GM19025 (cell line): ENCODE measurements at regions not wholly inside any gene's neighbourhood (a gene's known extent, or its start where the extent isn't known, plus 50 kb on each side); places are given as distances from the start of the nearest gene placed in this dataset.

Experiments
- ATAC-seq: cut with Tn5 transposase; IDR thresholded peaks from one replicate; pipeline ENCODE4 v1.9.1; 2021; ENCODE audit warnings: mild to moderate bottlenecking, low read depth, moderate library complexity; ENCODE audit not compliant: unreplicated experiment

DNA sequence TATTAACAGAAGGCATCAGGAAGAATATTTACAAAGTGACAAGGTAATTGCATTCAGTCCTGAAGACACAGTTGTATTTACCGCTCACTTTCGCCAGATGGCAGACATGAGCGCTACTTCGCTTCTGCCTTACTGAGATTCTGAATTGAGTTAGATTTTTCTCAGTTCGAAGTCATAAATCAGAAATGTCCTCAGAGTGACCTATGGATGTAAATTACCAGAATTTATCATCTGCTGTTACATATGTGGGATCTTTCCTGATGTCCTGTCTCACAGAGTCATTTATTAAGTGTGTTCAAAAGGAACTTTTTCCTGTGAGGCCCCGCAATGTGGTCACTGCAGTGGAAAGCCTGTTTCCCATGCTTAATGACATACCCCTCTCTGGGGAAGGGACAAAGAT lies 97.3 kb upstream of the DCLK2 start:
- ATAC-seq = peak; percentile 80

DNA sequence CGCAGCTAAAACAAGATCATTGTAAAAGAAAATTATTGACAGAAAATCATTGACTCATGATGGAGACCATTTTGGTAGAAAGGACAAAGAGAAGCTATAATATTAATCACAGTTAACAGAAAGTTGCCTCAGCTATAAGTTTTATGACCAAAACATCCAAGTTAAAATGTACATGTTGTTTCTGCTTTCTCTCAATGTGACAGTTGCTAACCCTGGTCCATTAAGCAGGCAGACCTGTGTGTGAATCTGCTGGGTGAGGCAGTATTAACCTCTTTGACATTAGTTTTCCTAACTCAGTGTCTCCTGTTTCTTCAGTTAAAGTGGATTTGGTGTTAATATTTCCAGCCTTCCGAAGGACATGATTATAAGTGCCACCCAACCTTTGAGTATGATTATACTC lies 94.8 kb upstream of the DCLK2 start:
- ATAC-seq = no peak

DNA sequence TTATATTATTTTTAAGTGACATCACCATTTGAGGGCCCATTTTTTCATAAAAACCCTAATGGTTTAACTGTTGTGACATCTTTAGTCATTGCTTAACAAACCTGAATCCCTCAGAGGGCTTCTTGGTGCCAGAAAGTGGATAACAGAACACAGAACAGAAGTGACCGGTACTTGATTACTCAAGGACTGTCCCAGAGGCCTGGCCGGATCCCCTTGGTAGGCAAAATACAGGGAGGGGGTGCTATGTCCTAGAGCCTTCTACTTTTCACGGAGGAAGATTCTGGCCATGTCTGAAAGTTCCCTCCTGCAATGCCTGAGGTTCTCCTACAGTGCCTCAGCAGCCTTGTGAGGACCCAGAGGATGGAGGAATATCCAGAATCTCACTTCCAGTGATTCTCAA lies 94.3 kb upstream of the DCLK2 start:
- ATAC-seq = no peak

DNA sequence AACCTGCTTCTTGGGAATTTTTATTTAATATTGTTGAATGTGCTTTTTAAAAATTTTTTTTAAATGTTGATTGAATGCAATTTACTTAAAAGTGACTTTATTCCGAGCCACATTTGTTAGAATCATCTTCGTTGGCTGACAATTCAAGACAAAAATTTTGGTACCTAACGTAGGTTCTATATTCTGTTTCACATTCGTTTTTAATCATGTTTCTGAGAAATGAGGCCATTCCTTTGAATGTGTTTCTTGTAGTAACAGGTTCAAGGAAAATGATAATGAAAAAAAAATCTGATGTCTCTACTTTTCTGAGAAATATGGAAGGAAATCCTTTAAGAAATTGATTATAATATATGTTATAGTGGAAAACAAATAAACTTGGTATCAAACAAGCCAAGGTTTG lies 92.3 kb upstream of the DCLK2 start:
- no peak for ATAC-seq

DNA sequence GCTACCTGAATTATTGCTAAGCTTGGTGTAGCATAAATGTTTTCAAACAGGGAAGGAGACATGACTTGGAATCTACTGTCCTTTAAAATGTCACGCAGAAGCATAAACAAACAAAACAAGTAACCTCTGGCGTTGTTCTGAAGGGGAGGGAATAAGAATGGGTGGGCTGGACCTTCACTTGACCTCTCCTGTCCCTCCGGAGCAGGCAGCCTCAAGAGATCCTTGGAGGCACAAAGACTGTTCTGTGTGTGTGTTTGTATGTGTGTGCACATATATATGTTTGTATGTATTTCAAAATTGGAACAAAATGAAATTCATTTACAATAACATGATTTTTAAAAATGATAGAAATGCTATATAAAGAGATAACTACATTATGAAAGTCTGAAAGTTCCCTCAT lies 91.3 kb upstream of the DCLK2 start:
- no peak for ATAC-seq

DNA sequence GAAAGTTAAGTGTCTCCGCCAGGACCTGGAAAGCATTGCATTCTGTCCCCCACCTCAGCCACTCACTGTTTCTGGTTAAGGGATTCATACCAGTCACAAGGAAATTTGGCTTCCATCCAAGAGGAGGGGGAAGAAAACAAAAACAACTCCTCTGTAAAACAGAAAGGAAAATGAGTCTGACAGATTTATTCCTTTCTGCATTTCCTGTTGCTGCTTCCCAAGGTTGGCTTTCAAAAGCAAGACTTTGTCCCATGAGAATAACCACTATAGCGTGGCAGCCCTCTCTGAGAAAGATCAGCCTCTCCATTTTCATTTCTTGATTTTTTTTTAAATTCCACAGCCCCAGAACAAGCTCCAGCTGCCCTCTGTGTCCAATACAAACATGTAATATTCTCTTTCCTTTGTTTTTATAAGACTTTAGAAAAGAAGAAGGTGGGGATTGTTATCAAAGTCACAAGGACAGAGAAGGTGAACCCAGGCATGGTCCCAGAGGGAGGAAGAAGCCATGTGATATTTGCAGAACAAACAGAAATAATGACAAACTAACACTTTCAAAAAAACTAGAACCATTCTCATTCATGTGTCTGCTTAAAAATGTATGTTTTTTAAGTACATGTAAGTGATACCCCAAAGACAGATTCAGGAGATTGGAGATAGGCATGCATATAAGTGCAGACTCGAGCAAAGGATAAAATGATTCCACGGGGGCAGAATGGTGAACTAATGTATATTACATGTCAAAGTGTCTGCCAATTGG lies 90.7 kb upstream of the DCLK2 start:
- no peak for ATAC-seq

DNA sequence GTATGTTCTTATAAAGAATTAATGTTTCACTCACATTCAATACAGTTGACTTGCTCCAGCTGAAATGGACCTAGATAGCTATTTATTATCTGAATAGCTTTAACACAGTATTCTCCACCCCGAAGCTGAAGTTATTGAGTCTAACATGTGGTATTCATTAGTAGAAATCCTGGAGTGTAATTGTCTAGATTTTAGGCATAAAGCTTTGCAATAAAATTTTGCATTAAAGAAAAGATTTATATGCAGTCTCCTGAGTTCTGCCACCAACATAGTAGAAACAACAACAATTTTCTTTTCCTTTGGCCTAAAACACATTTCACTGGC lies 90.2 kb upstream of the DCLK2 start:
- ATAC-seq = no peak

DNA sequence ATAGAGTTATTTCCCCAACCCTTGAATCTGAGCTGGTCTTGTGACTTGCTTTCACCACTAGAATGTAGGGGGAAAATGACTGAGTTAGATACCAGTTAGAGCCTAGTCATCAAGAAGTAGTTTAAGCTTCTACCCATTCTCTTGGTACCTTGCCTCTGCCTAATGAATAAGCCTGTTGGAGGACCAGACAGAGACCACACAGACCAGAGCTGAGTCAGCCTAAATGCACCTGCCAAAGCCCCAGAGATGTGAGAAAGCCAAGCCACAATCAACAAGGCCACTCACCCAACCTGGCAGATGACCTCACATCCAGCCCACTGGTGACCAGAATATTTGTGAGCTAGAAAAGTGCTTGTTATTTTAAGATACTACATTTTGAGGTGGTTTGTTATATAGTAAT lies 85.2 kb upstream of the DCLK2 start:
- ATAC-seq = no peak

DNA sequence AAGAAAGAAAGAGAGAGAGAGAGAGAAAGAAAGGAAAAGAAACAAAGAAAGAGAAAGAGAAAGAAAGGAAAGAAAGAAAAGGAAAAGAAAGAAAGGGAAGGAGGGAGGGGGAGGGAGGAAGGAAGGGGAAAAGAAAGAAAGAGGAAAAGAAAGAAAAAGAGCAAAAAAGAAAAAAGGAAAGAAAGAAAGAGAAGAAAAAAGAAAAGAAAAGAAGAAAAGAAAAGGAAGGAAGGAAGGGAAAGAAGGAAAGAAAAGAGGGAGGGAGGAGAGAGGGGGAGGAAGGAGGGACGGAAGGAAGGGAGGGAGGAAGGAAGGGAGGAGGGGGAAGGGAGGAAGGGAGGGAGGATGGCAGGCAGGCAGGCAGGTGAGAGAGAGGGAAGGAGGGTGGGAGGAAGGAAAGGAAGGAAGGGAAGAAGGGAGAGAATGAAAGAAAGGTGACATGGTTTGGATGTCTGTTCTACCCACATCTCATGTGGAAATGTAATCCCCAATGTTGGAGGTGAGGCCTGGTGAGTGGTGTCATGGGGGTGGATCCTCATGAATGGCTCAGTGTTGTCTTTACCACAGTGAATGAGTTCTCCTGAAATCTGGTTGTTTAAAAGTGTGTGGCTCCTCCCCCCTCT lies 83.0 kb upstream of the DCLK2 start:
- no peak for ATAC-seq

DNA sequence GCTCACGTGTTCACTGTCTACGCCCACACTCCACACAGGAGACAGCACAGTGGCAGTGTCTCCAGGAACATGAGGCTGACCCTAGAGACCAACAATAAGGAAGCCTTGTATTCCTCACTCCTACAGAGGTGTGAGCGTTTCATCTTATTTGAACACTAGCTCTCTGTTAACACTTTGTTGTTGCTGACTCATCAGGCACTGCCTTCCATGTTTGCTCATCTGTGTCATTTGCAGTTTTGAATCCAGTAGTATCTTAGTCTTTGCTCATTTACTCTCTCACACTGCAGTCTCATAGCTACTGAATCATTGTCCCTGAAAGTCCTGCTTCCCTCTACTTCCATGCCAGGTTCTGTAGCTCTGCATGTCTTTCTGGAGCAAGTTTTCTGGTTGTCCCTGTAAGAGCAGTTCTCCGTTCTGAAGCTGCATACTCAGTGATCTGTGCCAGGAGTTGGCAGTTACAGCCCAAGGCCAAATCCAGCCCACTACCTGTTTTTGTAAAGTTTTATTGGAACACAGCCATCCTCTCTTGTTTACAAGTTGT lies 80.3 kb upstream of the DCLK2 start:
- peak; percentile 64 for ATAC-seq

DNA sequence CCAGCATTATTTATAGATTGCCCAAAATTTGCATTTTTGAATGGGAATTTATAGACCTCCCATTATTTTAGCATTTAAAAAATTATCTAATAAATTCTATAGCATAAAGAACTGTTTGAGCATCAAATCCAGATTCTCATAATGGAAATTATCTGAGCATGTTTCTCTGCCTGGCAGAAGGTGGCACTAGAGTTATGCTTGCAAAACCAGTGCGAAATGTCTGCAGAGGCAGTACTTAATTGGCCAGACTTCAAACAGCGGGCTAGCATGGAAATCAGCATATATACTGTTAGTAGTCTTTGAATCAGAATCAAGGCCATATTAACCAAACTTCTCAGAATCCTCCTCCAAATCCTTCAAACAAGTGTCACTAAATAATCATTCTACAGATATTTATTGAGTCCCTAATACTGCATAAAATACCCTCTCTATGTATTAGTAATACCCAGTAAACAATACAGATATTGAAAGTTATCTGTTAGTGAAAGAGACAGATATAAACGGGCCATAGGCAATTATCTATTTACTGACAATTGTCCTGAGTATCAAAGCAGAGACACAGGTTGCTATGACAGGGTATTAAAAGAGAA lies 78.7 kb upstream of the DCLK2 start:
- no peak for ATAC-seq

DNA sequence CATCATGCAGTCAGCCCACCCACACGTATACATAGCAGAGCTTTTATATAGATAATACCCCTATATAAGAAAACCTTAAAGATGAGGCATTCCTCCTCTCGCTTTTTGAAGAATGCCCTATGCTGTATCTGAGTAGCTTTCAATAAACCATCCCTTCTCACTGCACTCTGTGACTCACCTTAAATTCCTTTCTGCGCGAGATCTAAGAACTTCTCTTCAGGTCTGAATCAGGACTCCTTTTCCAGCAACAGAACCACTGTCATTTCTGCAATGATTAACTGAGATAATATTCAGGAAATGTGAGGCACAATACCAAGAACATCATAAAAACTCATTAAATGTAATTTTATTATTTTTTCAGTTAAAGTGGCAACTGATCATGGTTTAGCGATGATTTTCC lies 76.4 kb upstream of the DCLK2 start:
- ATAC-seq = no peak

DNA sequence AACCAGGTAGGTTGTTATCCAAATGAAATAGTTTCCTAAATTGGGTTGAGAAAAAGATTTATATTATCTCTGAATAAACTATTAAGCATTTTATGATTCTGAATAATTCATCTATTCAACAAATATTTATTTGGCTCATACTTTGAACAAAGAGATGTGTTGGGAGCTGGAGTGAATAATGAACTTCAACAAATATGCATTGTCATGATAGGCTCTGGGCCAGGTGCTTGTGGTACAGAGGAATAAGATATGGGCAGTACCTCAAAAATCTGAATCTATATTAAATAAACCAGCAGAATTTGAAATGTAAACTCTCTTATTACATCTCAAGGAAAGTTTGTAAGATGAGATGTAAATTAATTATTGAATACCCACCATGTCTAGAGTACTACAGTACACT lies 75.7 kb upstream of the DCLK2 start:
- no peak for ATAC-seq

DNA sequence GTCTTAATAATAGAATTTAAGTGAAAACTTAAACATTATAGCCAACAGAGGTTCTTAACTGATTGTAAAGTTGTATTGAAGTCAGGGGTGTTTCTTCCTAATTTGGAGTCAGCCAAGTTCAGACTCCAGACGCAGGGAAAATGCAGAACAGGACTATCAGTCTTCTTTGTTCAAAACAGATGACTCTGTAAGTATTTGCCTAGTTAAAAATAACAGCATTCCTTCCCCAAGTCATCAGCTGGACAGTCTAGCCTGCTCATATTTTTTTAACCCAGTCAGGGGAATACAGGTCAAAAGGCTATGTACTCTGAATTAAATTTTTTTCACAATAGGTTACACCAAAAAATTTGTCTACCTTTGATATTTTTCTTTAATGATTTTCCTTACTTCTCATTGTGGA lies 73.8 kb upstream of the DCLK2 start:
- ATAC-seq = no peak

DNA sequence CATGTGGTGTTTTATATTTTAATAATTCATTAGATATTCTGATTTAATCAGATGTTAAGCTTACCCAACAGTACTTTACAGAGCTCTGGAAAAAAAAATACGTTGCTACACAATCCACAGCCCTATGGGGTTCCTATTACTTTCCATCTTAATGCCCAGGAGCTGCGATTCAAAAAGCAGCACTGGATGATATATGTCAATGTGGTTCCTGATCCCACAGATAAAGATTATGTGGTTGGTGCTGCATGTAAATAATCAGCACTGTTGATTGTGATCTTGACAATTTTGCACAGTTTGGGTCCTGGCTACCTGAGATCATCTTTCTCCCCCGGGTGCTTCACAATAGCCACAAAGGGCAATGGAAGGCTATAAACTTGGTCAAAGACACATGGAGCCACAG lies 72.7 kb upstream of the DCLK2 start:
- no peak for ATAC-seq

DNA sequence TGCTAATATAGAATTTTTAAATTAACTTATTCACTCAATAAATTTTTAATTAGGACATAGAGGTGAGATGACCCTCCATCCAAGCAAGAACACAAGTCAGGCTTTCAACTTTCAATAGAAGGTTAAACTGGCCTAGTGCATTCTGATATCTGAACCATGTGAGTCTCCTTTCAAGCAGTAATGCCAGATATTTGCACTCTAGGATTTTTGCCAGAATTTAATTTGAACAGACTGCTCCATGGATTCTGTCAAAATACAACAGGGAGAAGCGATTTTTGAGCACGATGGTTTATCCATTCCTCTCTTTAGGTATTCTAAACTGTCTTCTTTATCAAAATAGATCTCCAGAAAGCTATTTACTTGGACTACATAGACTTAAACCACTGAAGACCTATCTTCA lies 72.0 kb upstream of the DCLK2 start:
- ATAC-seq = no peak

DNA sequence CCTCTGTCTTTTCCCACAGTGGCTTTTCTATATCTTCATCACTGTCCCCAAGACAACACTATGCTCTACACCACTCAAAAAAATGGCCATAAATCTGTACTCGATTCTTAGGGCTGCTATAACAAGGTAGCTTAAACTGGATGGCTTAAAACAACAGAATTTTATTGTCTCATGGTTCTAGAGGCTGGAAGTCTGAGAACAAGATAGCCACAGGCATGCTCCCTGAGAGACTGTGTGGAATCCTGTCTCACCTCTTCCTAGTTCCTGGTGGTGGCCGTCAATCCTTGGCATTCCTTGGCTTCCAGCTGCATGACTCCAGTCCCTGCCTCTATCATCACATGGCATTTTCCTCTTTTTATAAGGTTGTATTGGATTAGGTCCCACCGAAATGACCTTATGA lies 70.7 kb upstream of the DCLK2 start:
- no peak for ATAC-seq

DNA sequence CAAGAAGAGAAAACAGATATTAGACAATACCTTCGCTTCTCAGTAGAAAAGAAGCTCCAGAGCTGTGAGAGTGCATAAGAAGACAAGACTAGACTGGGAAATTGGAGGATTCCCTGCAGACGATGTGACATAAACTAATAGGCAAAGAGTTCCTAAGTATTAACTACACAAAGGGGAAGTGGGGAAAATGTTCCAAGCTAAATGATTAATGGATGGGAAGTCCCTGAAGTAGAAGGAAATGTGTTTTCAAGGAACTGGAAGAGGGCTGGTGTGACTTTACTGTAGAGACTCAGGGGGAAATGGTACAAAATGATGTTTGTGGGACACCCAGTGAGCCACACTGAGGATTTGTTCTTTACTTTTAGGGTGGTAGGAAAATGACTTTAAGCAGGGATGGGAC lies 69.7 kb upstream of the DCLK2 start:
- ATAC-seq = no peak

DNA sequence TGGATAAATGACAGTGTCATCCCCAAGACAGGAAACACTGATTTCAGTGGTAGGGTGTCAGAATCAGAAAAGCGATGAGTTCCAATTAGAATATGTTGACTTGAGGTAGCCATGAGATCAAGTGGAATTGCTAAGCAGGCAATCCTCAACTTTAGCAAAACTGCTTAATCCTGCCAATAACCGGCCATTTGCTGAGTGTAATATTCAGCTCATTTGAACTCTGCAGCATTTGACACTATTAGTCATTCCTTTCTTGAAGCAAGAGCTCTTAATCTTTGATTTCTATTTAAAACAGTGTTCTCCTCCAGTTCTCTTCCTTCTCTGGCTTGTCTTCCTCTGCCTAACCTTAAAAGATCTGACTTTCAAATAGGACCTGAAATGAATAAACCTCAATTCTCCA lies 68.7 kb upstream of the DCLK2 start:
- no peak for ATAC-seq

DNA sequence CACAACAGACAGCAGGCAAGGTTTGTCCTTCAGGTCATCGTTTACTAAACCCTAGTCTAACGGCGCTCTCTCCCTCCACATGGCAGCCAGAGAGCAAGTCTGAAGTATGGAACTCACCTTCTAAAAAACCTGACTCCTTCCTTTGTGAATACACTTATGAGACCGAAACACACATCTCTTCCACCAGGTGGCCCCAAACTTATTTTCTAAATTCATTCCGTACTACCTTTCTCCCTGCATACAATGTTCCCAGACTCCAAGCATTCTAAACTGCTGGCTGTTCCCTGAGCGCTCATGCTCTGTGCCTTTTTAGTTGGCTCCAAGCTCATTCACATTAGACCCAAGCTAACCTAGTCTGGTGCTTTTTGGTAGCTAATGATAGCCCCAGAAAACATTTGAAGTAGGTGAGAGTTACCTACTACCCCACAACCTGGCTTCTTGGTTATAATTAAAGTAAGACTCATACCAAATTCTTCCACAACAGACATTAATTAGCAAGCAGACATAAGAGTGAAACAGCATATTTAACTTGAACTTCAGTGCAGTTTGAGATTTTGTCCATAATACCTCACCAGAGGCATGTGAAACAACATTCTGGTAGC lies 67.6 kb upstream of the DCLK2 start:
- ATAC-seq = no peak

DNA sequence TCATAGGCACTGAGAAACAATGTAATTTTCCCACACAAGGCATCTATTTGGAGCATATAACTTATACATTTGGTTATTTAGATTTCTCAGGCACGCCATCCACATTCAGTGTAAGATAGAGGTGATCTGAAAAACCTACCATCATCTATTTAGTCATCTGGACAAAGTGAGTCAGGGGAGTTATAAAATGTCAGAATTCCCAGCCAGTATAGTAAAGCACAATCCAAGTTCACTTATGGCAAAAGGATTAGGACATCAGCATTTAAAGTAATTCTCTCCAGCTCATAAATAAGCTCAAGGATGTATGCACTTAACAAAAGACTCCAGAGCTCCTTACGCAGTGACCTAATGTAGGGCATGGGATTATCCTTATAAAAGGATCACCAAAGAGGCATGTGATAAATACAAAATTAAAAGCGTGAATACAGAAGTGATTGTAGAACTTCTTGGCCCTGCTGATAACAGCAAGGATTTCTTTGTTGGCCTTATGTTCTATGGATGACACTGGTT lies 65.3 kb upstream of the DCLK2 start:
- ATAC-seq = no peak
